IMR-90 (cell line): ENCODE measurements at regions not wholly inside any gene's neighbourhood (a gene's known extent, or its start where the extent isn't known, plus 50 kb on each side); places are given as distances from the start of the nearest gene placed in this dataset.

Experiments used
- ATAC-seq: fragments of 200-7000 bp; cut with Tn5 transposase; 2 replicates; pipeline ENCODE4 v1.9.1; 2020; ENCODE audit warnings: low read depth, mild to moderate bottlenecking, moderate library complexity
- BruUV-seq: library from RNA; stranded (reverse); fragments of 400-500 nt; replicated peaks from 2 replicates; lab custom pipeline; 2021; lab: Mats Ljungman, UMichigan
- CTCF ChIA-PET: fragments of 300-600 bp; formaldehyde crosslinking; extraction: SDS; loops from one replicate; lab custom pipeline; 2021; ENCODE audit warnings: antibody characterized with exemption; lab: Yijun Ruan, JAX
- POLR2A ChIA-PET: fragments of 300-600 bp; sonication (Branson Sonifier 250); formaldehyde crosslinking; loops from one replicate; lab custom pipeline; 2022; ENCODE audit warnings: antibody characterized with exemption; ENCODE audit not compliant: unreplicated experiment; lab: Charles Lee
- DNase-seq: peaks from one replicate; pipeline ENCODE4 v3.0.0; 2013
- H2AFZ ChIP-seq: replicated peaks from 2 replicates; pipeline ENCODE3; 2013; ENCODE audit warnings: low read length, mild to moderate bottlenecking; ENCODE audit not compliant: poor library complexity
- H2AK5ac ChIP-seq: 2 replicates; pipeline ENCODE4 v1.6.1; 2013; ENCODE audit warnings: low read depth, low read length, inconsistent platforms
- H2AK9ac ChIP-seq: replicated peaks from 2 replicates; pipeline ENCODE3; 2013; ENCODE audit warnings: mild to moderate bottlenecking, low read depth, low read length, moderate library complexity; ENCODE audit not compliant: poor library complexity
- H2BK120ac ChIP-seq: 2 replicates; pipeline ENCODE4 v1.6.1; 2013; ENCODE audit warnings: low read depth, low read length, inconsistent platforms
- H2BK15ac ChIP-seq: 3 replicates; pipeline ENCODE4 v1.6.1; 2013; ENCODE audit warnings: low read depth, low read length, inconsistent platforms
- H2BK20ac ChIP-seq: 2 replicates; pipeline ENCODE4 v1.6.1; 2013; ENCODE audit warnings: low read depth, mild to moderate bottlenecking, inconsistent platforms, low read length, moderate library complexity
- H2BK5ac ChIP-seq: 2 replicates; pipeline ENCODE4 v1.6.1; 2013; ENCODE audit warnings: mild to moderate bottlenecking, low read depth, low read length, inconsistent platforms; ENCODE audit not compliant: poor library complexity, severe bottlenecking
- H3K14ac ChIP-seq: replicated peaks from 2 replicates; pipeline ENCODE4 v1.6.1; 2013; ENCODE audit warnings: low read depth, low read length, inconsistent platforms
- H3K18ac ChIP-seq: 2 replicates; pipeline ENCODE4 v1.6.1; 2013; ENCODE audit warnings: low read depth, low read length, control low read depth
- H3K23ac ChIP-seq: 2 replicates; pipeline ENCODE4 v1.6.1; 2013; ENCODE audit warnings: low read depth, low read length, inconsistent platforms
- H3K27ac ChIP-seq: 2 replicates; pipeline ENCODE4 v1.5.1; 2013; ENCODE audit warnings: mild to moderate bottlenecking, control low read depth, low read length; ENCODE audit not compliant: insufficient read depth
- H3K27me3 ChIP-seq: 2 replicates; pipeline ENCODE4 v1.6.1; 2013; ENCODE audit warnings: low read length; ENCODE audit not compliant: control insufficient read depth, insufficient read depth
- H3K36me3 ChIP-seq: 2 replicates; pipeline ENCODE4 v1.6.1; 2013; ENCODE audit warnings: low read length, mixed read lengths; ENCODE audit not compliant: control insufficient read depth, insufficient read depth
- H3K4ac ChIP-seq: 2 replicates; pipeline ENCODE4 v1.6.1; 2013; ENCODE audit warnings: low read depth, low read length, inconsistent platforms
- H3K4me1 ChIP-seq: 2 replicates; pipeline ENCODE4 v1.6.1; 2013; ENCODE audit warnings: low read length, mixed read lengths; ENCODE audit not compliant: control insufficient read depth, insufficient read depth
- H3K4me2 ChIP-seq: 2 replicates; pipeline ENCODE4 v1.6.1; 2013; ENCODE audit warnings: low read depth, mild to moderate bottlenecking, control low read depth, low read length, moderate library complexity
- H3K4me3 ChIP-seq: 2 replicates; pipeline ENCODE4 v1.5.1; 2013; ENCODE audit warnings: low read depth, mild to moderate bottlenecking, control low read depth, low read length, moderate library complexity; ENCODE audit not compliant: insufficient read depth
- H3K56ac ChIP-seq: 2 replicates; pipeline ENCODE4 v1.6.1; 2013; ENCODE audit warnings: low read length, inconsistent platforms; ENCODE audit not compliant: insufficient read depth; ENCODE audit errors: extremely low read depth
- H3K79me1 ChIP-seq, 2 experiments: 2 replicates each; pipeline ENCODE4 v1.6.1; 2013; ENCODE audit warnings: low read length in 2 of 2, inconsistent platforms in 1 of 2, low read depth in 1 of 2
- H3K9ac ChIP-seq: 2 replicates; pipeline ENCODE4 v1.6.1; 2013; ENCODE audit warnings: low read depth, low read length, control low read depth
- H3K9me1 ChIP-seq: 2 replicates; pipeline ENCODE4 v1.6.1; 2013; ENCODE audit warnings: low read length, inconsistent platforms; ENCODE audit not compliant: insufficient read depth
- H3K9me3 ChIP-seq: 2 replicates; pipeline ENCODE4 v1.6.1; 2013; ENCODE audit warnings: low read length; ENCODE audit not compliant: control insufficient read depth, insufficient read depth
- H4K20me1 ChIP-seq: 2 replicates; pipeline ENCODE4 v1.6.1; 2013; ENCODE audit warnings: low read length, inconsistent platforms; ENCODE audit not compliant: insufficient read depth
- H4K5ac ChIP-seq: 2 replicates; pipeline ENCODE4 v1.6.1; 2013; ENCODE audit warnings: mild to moderate bottlenecking, low read depth, low read length, control low read depth
- H4K8ac ChIP-seq, 2 experiments: 2 replicates each; pipeline ENCODE4 v1.6.1; 2013; ENCODE audit warnings: low read depth in 2 of 2, low read length in 2 of 2, control low read depth in 1 of 2, inconsistent platforms in 1 of 2
- H4K91ac ChIP-seq: 2 replicates; pipeline ENCODE4 v1.6.1; 2013; ENCODE audit warnings: low read depth, low read length, inconsistent platforms; ENCODE audit not compliant: insufficient read depth
- BHLHE40 ChIP-seq: fragments of 150-350 bp; IDR thresholded peaks from 2 replicates; pipeline ENCODE4 v1.6.1; 2016; ENCODE audit warnings: mild to moderate bottlenecking, low read depth, low read length
- CEBPB ChIP-seq: IDR thresholded peaks from 2 replicates; pipeline ENCODE4 v1.6.1; 2012; ENCODE audit warnings: low read depth, low read length, improper control_type of control experiment
- CHD1 ChIP-seq: IDR thresholded peaks from 2 replicates; pipeline ENCODE4 v1.6.1; 2012; ENCODE audit warnings: low read depth, low read length, improper control_type of control experiment
- CTCF ChIP-seq: conservative IDR thresholded peaks from 2 replicates; pipeline ENCODE4 v1.5.1; 2012; ENCODE audit warnings: mild to moderate bottlenecking, low read depth, low read length, improper control_type of control experiment
- ELK1 ChIP-seq: fragments of 150-350 bp; IDR thresholded peaks from 2 replicates; pipeline ENCODE4 v1.6.1; 2016; ENCODE audit warnings: low read depth, mild to moderate bottlenecking, low read length, moderate library complexity, borderline replicate concordance
- FOS ChIP-seq: fragments of 150-350 bp; IDR thresholded peaks from 2 replicates; pipeline ENCODE4 v1.6.1; 2016; ENCODE audit warnings: low read depth, low read length
- MAZ ChIP-seq: IDR thresholded peaks from 2 replicates; pipeline ENCODE4 v1.6.1; 2012; ENCODE audit warnings: low read depth, mild to moderate bottlenecking, low read length, improper control_type of control experiment, moderate library complexity, borderline replicate concordance
- MXI1 ChIP-seq: IDR thresholded peaks from 2 replicates; pipeline ENCODE4 v1.6.1; 2012; ENCODE audit warnings: low read depth, mild to moderate bottlenecking, low read length, moderate library complexity, borderline replicate concordance
- NFE2L2 ChIP-seq: fragments of 150-350 bp; IDR thresholded peaks from 2 replicates; pipeline ENCODE4 v1.6.1; 2016; ENCODE audit warnings: low read depth, mild to moderate bottlenecking, low read length
- POLR2A ChIP-seq: IDR thresholded peaks from 2 replicates; pipeline ENCODE4 v1.6.1; 2012; ENCODE audit warnings: mild to moderate bottlenecking, low read depth, low read length
- RAD21 ChIP-seq: IDR thresholded peaks from 2 replicates; pipeline ENCODE4 v1.6.1; 2012; ENCODE audit warnings: low read length, improper control_type of control experiment
- RCOR1 ChIP-seq: IDR thresholded peaks from 2 replicates; pipeline ENCODE4 v1.6.1; 2012; ENCODE audit warnings: mild to moderate bottlenecking, low read length, improper control_type of control experiment; ENCODE audit not compliant: insufficient replicate concordance
- RFX5 ChIP-seq: IDR thresholded peaks from 2 replicates; pipeline ENCODE4 v1.8.0; 2012; ENCODE audit warnings: low read depth, mild to moderate bottlenecking, low read length, moderate library complexity
- SMC3 ChIP-seq: fragments of 150-350 bp; IDR thresholded peaks from 2 replicates; pipeline ENCODE4 v1.6.1; 2016; ENCODE audit warnings: low read depth, mild to moderate bottlenecking, antibody characterized with exemption, low read length, moderate library complexity
- whole genome bisulfite sequencing, 2 experiments: methylation state at CpG; one replicate each; pipeline versions ENCODE4 v1.1.5 to v1.1.7; 2013; ENCODE audit warnings: missing lambda C conversion rate in 2 of 2; ENCODE audit not compliant: insufficient read length in 1 of 2; ENCODE audit errors: extremely low coverage in 2 of 2; 5-methylcytosine and 5-hydroxymethylcytosine counted together
- dilution Hi-C: fragments of 300-500 bp; cut with HindIII; formaldehyde crosslinking; loops from one replicate; pipeline ENCODE4 v1.14.3; 2018; ENCODE audit warnings: low sequenced_read_pairs; ENCODE audit not compliant: unreplicated experiment
- in situ Hi-C: fragments of 300-500 bp; cut with MboI; formaldehyde crosslinking; loops from 3 replicates; pipeline ENCODE4 v1.14.3; 2019; ENCODE audit warnings: low sequenced_read_pairs, inconsistent platforms, mixed read lengths
- intact Hi-C: fragments of 100-400 bp; cut with micrococcal nuclease; formaldehyde crosslinking; loops from 2 replicates; pipeline ENCODE4 v1.10.0; 2022

GRCh38 chrX:117803463-117803862 lies 313.1 kb downstream of the KLHL13 start:
- H3K56ac ChIP-seq: no peak overlapping the region
- H3K14ac ChIP-seq: no peak overlapping the region
- H3K4ac ChIP-seq: no peak overlapping the region
- no peak overlapping the region for H2AK5ac ChIP-seq
- H3K27ac ChIP-seq: no peak overlapping the region
- no TSS peak for BruUV-seq
- in situ Hi-C loops (no loop called here), intact Hi-C loops (no loop called here), dilution Hi-C loops (no loop called here)
- no peak overlapping the region for H4K91ac ChIP-seq
- no peaks in the 10 kb centered on the region for H3K9me1 ChIP-seq
- H3K4me2 ChIP-seq: no peak overlapping the region
- no peak overlapping the region for H2BK20ac ChIP-seq
- no peaks in the 10 kb centered on the region for H3K27me3 ChIP-seq
- no peak overlapping the region for H4K5ac ChIP-seq
- H2BK5ac ChIP-seq: no peak overlapping the region
- H4K20me1 ChIP-seq: no peaks in the 10 kb centered on the region
- no peak overlapping the region for H3K23ac ChIP-seq
- no peaks in the 10 kb centered on the region for H3K9me3 ChIP-seq
- no peak overlapping the region for H2AK9ac ChIP-seq
- H4K8ac ChIP-seq: no peak overlapping the region
- no peaks in the 10 kb centered on the region for H3K79me1 ChIP-seq
- H3K18ac ChIP-seq: no peak overlapping the region
- POLR2A ChIA-PET: no interaction called here
- CTCF ChIA-PET: no interaction called here
- no CpG with 5 or more reads among the region's 1 CpG for WGBS, 2 experiments
- DNase-seq: no peak
- H3K36me3 ChIP-seq: no peaks in the 10 kb centered on the region
- TF ChIP-seq NFE2L2 (no peak), RFX5 (no peak), RAD21 (no peak), CEBPB (no peak), BHLHE40 (no peak), RCOR1 (no peak), SMC3 (no peak), MAZ (no peak), MXI1 (no peak), POLR2A (no peak), FOS (no peak), CTCF (no peak), CHD1 (no peak), ELK1 (no peak)
- H3K4me1 ChIP-seq: no peaks in the 10 kb centered on the region
- no peak overlapping the region for H3K9ac ChIP-seq
- no peak overlapping the region for H2BK120ac ChIP-seq
- no peak overlapping the region for H3K4me3 ChIP-seq
- H2AFZ ChIP-seq: no peak overlapping the region
- ATAC-seq: no peak
- H2BK15ac ChIP-seq: no peak overlapping the region
